Prostate gland (tissue), 2 donors: ENCODE measurements at regions not wholly inside any gene's neighbourhood (a gene's known extent, or its start where the extent isn't known, plus 50 kb on each side); places are given as distances from the start of the nearest gene placed in this dataset.

ENCODE experiments used
- DNase-seq: peaks from one replicate; pipeline ENCODE4 v3.0.0-alpha.2; 2019; ENCODE audit warnings: low spot score
- H3K27ac ChIP-seq, 2 donors: fragments of 200-600 bp; sonication (generic); 2 replicates each; pipeline ENCODE4 v1.5.1; 2017 to 2019
- H3K27me3 ChIP-seq: fragments of 200-600 bp; sonication (generic); replicated peaks from 2 replicates; pipeline ENCODE4 v1.5.1; 2019; ENCODE audit not compliant: insufficient read depth
- H3K36me3 ChIP-seq, 2 donors: fragments of 200-600 bp; sonication (generic); 1 replicate in 1 of 2; 2 replicates in 1 of 2; pipeline versions ENCODE4 v1.5.1 to v1.8.1; 2017 to 2019
- H3K4me1 ChIP-seq: fragments of 200-600 bp; sonication (generic); replicated peaks from 2 replicates; pipeline ENCODE4 v1.5.1; 2019
- H3K4me3 ChIP-seq, 2 donors: fragments of 200-600 bp; sonication (generic); 2 replicates each; pipeline ENCODE4 v1.5.1; 2017 to 2019
- H3K9me3 ChIP-seq: fragments of 200-600 bp; sonication (generic); 2 replicates; pipeline ENCODE4 v1.5.1; 2017
- CTCF ChIP-seq, 4 experiments: fragments of 200-600 bp in 2 of 4; fragments of 450-650 bp in 2 of 4; sonication (generic) in 2 of 4; IDR thresholded peaks; 1 replicate in 3 of 4; 2 replicates in 1 of 4; pipeline ENCODE4 v1.5.1; 2016 to 2019; ENCODE audit warnings: antibody characterized with exemption in 4 of 4, mild to moderate bottlenecking in 2 of 4, moderate library complexity in 2 of 4
- POLR2A ChIP-seq: fragments of 450-650 bp; IDR thresholded peaks from one replicate; pipeline ENCODE4 v1.6.1; 2016; ENCODE audit warnings: antibody characterized with exemption, mild to moderate bottlenecking
- POLR2AphosphoS5 ChIP-seq: sonication (generic); formaldehyde crosslinking; IDR thresholded peaks from one replicate; pipeline ENCODE4 v1.6.1; 2017; ENCODE audit warnings: antibody characterized with exemption
- WGBS: methylation state at CpG from one replicate; pipeline ENCODE4 v1.1.5; 2018; 5-methylcytosine and 5-hydroxymethylcytosine counted together
- intact Hi-C: fragments of 100-400 bp; cut with DNase I; formaldehyde crosslinking; loops from one replicate; pipeline ENCODE4 v1.14.2; 2022

DNA sequence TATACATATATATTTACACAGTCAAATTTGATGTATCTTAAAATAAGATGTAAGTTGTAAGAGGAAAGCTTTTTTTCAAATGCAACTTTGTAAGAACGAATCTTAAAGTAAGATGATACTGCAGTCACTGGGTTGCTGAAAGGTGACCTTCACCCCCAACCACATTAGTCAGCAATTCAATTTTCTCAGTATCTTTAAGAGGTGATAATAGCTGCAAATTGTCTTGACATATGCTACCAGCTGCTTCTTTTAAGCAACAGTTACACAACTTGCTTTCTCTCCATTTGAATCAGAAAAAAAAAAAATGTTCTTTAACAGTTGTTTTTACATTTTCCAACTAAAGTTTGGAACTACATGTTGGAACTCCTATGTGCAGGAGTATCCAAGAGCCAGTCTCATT, 246.6 kb upstream of the CCNG1 start:
- Histone ChIP-seq H3K4me3 (no peak overlapping the region), H3K4me1 (no peaks in the 10 kb centered on the region), H3K27ac (no peak overlapping the region), H3K9me3 (no peaks in the 10 kb centered on the region), H3K36me3 (no peaks in the 10 kb centered on the region), H3K27me3 (no peaks in the 10 kb centered on the region)
- intact Hi-C loops = no loop called here
- 47% methylated on average over 1 of the region's 1 CpG for WGBS
- TF ChIP-seq CTCF (IDR thresholded peaks at IDR 0.05) (no peak), POLR2A (no peak), POLR2AphosphoS5 (no peak)
- DNase-seq = no peak

DNA sequence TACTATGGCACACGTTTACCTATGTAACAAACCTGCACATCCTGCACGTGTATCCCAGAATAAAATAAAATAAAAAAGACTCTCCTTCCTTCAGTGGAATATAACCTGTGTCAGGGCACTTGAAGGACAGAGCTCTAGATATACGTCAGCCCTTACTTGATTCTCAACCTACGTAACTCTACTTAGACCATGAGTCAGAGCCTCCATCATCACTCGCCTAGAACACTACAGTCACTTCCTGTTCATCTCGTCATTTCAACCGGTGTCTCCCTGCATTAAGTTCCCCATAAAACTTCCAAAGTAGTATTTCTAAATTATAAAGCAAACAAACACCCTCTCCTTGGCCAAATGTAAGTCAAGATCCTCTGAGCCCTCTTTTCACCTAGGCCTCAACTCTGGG, 243.5 kb upstream of the CCNG1 start:
- WGBS = 72% methylated on average over 7 of the region's 7 CpGs
- H3K4me1 ChIP-seq = no peaks in the 10 kb centered on the region
- no peak overlapping the region for H3K27ac ChIP-seq
- intact Hi-C loops = no loop called here
- H3K9me3 ChIP-seq = no peaks in the 10 kb centered on the region
- H3K36me3 ChIP-seq = no peaks in the 10 kb centered on the region
- no peaks in the 10 kb centered on the region for H3K27me3 ChIP-seq
- H3K4me3 ChIP-seq = no peak overlapping the region
- TF ChIP-seq POLR2AphosphoS5 (no peak), POLR2A (no peak), CTCF (IDR thresholded peaks at IDR 0.05) (no peak)
- DNase-seq = no peak

GRCh38 chr5:163205645-163206044, 231.8 kb upstream of the CCNG1 start:
- H3K9me3 ChIP-seq = no peaks in the 10 kb centered on the region
- intact Hi-C loops = no loop called here
- no peaks in the 10 kb centered on the region for H3K36me3 ChIP-seq
- no peaks in the 10 kb centered on the region for H3K4me1 ChIP-seq
- H3K27me3 ChIP-seq = no peaks in the 10 kb centered on the region
- no peak overlapping the region for H3K27ac ChIP-seq
- DNase-seq = no peak
- TF ChIP-seq CTCF (IDR thresholded peaks at IDR 0.05) (no peak), POLR2AphosphoS5 (no peak), POLR2A (no peak)
- no peak overlapping the region for H3K4me3 ChIP-seq

GRCh38 chr5:163221581-163221980, 215.8 kb upstream of the CCNG1 start:
- TF ChIP-seq POLR2A (no peak), CTCF (IDR thresholded peaks at IDR 0.05) (no peak), POLR2AphosphoS5 (no peak)
- no peak overlapping the region for H3K27ac ChIP-seq
- intact Hi-C loops = no loop called here
- H3K4me1 ChIP-seq = no peaks in the 10 kb centered on the region
- H3K9me3 ChIP-seq = no peaks in the 10 kb centered on the region
- DNase-seq = no peak
- H3K27me3 ChIP-seq = no peaks in the 10 kb centered on the region
- H3K36me3 ChIP-seq = no peaks in the 10 kb centered on the region
- WGBS = 61% methylated on average over 4 of the region's 4 CpGs
- H3K4me3 ChIP-seq = no peak overlapping the region

- no peaks in the 10 kb centered on the region for H3K4me1 ChIP-seq
- no peaks in the 10 kb centered on the region for H3K27me3 ChIP-seq
- no peak overlapping the region for H3K27ac ChIP-seq
- no peaks in the 10 kb centered on the region for H3K9me3 ChIP-seq
- 80% methylated on average over 1 of the region's 1 CpG for WGBS
- H3K36me3 ChIP-seq = no peaks in the 10 kb centered on the region
- no peak for DNase-seq
- TF ChIP-seq POLR2A = no peak
- no peak for TF ChIP-seq POLR2AphosphoS5
- no peak for TF ChIP-seq CTCF (IDR thresholded peaks at IDR 0.05)
- no peak overlapping the region for H3K4me3 ChIP-seq
- intact Hi-C loops = no loop called here
These were observed 214.4 kb upstream of the CCNG1 start for GRCh38 chr5:163222982-163223381.
